CD4-positive, alpha-beta T cell treated with Interferon alpha-2 for 1 hour (primary cell): ENCODE measurements at regions not wholly inside any gene's neighbourhood (a gene's known extent, or its start where the extent isn't known, plus 50 kb on each side); places are given as distances from the start of the nearest gene placed in this dataset.

Source experiments
- DNase-seq, 2 donors: peaks; one replicate each; pipeline ENCODE4 v3.0.0-alpha.2; 2020 to 2022

GRCh38 chr5:165497707-165498106 is 1992.3 kb downstream of the MAT2B start:
- no peak for DNase-seq

GRCh38 chr5:165502893-165503691 is 1997.7 kb downstream of the MAT2B start:
- no peak for DNase-seq

GRCh38 chr5:165504674-165505073 is 1999.3 kb downstream of the MAT2B start:
- DNase-seq: no peak

GRCh38 chr5:165508286-165508685 is 2002.9 kb downstream of the MAT2B start:
- DNase-seq: no peak

GRCh38 chr5:165508861-165509260 is 2003.4 kb downstream of the MAT2B start:
- DNase-seq: no peak

- no peak for DNase-seq
Measured at GRCh38 chr5:165521816-165522610, 2016.6 kb downstream of the MAT2B start.

- DNase-seq: no peak
Measured at GRCh38 chr5:165525271-165525670, 2019.9 kb downstream of the MAT2B start.

GRCh38 chr5:165526357-165526756 is 2020.9 kb downstream of the MAT2B start:
- DNase-seq: no peak

- no peak for DNase-seq
Measured at GRCh38 chr5:165527577-165527976, 2022.2 kb downstream of the MAT2B start.

- no peak for DNase-seq
Measured at GRCh38 chr5:165538065-165538464, 2032.6 kb downstream of the MAT2B start.

GRCh38 chr5:165559645-165560044 is 2054.2 kb downstream of the MAT2B start:
- no peak for DNase-seq

- no peak for DNase-seq
Measured at GRCh38 chr5:165560648-165561047, 2055.2 kb downstream of the MAT2B start.

- no peak for DNase-seq
Measured at GRCh38 chr5:165565911-165566310, 2060.5 kb downstream of the MAT2B start.

- DNase-seq: no peak
Measured at GRCh38 chr5:165569551-165569950, 2064.1 kb downstream of the MAT2B start.

GRCh38 chr5:165573445-165573844 is 2068.0 kb downstream of the MAT2B start:
- no peak for DNase-seq

GRCh38 chr5:165574100-165574499 is 2068.7 kb downstream of the MAT2B start:
- no peak for DNase-seq

GRCh38 chr5:165576678-165577275 is 2071.4 kb downstream of the MAT2B start:
- no peak for DNase-seq

- DNase-seq: no peak
Measured at GRCh38 chr5:165579911-165580310, 2074.5 kb downstream of the MAT2B start.

GRCh38 chr5:165594693-165595092 is 2089.3 kb downstream of the MAT2B start:
- DNase-seq: no peak

- DNase-seq: no peak
Measured at GRCh38 chr5:165602529-165602928, 2097.1 kb downstream of the MAT2B start.

GRCh38 chr5:165607026-165607425 is 2101.6 kb downstream of the MAT2B start:
- DNase-seq: no peak

GRCh38 chr5:165609871-165610270 is 2104.5 kb downstream of the MAT2B start:
- DNase-seq: no peak

- DNase-seq: no peak
Measured at GRCh38 chr5:165616490-165617405, 2111.3 kb downstream of the MAT2B start.
